Activated CD8-positive, alpha-beta memory T cell treated with anti-CD3 and anti-CD28 coated beads for 4 hours (primary cell): ENCODE measurements at regions not wholly inside any gene's neighbourhood (a gene's known extent, or its start where the extent isn't known, plus 50 kb on each side); places are given as distances from the start of the nearest gene placed in this dataset.
"Not testable (repeated sequence)": the region's sequence is repeated elsewhere in the genome, so short reads cannot be mapped to it uniquely, and the experiment has no call there.

Experiments
- DNase-seq, 2 donors: peaks; one replicate each; pipeline ENCODE4 v3.0.0-alpha.2; 2020; ENCODE audit warnings: low read depth in 2 of 2

DNA sequence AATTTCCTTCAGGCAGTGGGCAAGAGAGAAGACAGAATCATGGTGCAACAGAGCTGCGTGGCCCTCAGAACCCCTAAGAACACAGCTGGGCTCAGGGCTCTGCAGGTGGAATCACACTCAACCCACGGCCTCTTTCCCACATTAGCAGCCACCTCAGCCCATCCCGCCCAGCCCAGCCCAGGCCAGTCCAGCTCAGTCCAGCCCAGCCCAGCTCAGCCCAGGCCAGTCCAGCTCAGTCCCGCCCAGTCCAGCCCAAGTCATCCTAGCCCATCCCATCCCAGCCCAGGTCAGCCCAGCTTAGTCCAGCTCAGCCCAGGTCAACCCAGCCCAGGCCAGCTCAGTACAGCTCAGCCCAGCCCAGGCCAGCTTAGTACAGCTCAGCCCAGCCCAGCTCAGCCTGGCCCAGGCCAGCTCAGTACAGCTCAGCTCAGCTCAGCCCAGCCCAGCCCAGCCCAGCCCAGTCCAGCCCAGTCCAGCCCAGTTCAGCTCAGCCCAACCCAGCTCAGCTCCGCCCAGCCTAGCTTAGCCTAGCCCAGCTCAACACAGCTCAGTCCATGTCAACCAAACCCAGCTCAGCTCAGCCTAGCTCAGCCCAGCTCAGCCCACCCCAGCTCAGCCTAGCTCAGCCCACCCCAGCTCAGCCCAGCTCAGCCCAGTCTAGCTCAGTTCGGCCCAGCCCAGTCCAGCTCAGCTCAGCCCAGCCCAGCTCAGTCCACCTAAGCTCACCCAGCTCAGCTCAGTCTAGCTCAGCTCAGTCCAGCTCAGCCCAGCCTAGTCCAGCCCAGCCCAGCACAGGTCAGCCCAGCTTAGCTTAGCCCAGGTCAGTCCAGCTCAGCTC, 183.1 kb downstream of the TMEM121 start:
- no peak for DNase-seq

DNA sequence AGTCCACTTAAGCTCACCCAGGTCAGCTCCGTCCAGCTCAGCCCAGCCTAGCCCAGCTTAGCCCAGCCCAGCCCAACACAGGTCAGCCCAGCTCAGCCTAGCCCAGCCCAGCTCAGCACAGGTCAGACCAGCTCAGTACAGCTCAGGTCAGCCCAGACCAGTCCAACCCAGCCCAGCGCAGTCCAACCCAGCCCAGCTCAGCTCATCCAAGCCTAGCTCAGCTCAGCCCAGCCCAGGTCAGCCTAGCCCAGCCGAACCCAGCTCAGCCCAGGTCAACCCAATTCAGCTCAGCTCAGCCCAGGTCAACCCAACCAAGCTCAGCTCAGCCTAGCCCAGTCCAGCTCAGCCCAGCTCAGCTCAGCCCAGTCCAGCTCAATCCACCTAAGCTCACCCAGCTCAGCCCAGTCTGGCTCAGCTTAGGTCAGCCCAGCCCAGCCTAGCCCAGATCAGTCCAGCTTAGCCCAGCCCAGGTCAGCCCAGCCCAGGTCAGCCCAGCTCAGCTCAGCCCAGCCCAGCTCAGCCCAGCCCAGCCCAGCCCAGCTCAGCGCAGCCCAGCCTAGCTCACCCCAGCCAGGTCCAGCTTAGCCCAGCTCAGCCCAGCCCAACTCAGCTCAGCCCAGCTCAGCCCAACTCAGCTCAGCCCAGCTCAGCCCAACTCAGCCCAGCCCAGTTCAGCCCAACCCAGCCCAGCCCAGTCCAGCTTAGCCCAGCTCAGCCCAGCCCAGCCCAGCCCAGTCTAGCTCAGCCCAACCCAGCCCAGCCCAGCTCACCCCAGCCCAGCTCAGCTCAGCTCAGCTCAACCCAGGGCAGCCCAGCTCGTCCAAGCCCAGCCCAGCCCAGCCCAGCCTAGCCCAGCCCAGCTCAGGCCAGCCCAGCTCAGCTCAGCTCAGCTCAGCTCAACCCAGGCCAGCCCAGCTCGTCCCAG, 184.0 kb downstream of the TMEM121 start:
- DNase-seq, result no peak

DNA sequence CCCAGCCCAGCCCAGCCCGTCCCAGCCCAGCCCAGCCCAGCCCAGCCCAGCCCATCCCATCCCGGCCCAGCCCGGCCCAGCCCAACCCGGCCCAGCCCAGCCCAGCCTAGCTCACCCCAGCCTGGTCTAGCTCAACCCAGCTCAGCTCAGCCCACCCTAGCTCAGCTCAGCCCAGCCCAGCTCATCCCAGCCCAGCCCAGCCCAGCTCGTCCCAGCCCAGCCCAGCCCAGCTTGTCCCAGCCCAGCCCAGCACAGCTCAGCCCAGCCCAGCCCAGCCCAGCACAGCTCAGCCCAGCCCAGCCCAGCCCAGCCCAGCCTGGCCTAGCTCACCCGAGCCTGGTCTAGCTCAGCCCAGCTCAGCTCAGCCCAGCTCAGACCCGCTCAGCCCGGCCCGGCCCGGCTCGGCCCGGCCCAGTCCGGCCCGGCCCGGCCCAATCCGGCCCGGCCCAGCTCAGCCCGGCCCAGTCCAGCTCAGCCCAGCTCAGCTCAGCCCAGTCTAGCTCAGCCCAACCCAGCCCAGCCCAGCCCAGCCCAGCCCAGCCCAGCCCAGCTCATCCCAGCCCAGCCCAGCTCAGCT, 184.7 kb downstream of the TMEM121 start:
- DNase-seq, result no peak

DNA sequence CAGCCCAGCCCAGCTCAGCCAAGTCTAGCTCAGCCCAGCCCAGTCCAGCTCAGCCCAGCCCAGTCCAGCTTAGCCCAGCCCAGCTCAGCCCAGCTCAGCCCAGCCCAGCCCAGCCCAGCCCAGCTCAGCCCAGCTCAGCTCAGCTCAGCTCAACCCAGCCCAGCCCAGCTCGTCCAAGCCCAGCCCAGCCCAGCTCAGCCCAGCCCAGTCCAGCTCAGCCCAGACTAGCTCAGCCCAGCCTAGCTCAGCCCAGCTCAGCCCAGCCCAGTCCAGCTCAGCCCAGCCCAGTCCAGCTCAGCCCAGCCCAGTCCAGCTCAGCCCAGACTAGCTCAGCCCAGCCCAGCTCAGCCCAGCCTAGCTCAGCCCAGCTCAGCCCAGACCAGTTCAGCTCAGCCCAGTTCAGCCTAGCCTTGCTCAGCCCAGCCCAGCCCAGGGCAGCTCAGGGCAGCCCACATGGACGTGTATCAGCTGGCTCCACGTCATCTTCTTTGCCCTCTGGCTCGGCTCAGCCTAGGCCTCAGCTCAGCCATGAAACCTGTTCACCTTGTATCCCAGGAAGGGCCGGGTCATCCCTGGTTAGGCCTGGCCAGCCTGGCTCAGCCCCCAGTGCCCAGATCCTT, 185.6 kb downstream of the TMEM121 start:
- no peak for DNase-seq

DNA sequence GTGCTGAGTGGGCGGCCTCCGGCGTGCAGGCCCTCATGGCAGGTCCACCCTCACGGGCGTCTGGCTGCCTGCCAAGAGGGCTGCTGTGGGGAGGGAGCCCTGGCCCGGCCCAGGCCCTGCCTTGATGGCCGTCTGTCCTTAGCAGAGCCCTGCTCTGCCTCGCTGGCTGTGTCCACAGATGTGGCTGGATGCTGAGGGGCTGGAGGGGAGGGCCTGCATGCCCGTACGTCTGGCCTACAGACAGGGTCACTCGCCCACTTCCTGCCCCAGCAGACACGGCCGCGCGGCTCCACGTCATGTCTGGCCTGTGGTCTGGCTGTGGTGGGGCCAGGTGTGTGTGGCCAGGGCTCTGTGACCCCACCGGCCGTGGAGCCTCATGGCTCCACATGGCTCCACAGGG, 186.3 kb downstream of the TMEM121 start:
- not testable (repeated sequence) for DNase-seq

DNA sequence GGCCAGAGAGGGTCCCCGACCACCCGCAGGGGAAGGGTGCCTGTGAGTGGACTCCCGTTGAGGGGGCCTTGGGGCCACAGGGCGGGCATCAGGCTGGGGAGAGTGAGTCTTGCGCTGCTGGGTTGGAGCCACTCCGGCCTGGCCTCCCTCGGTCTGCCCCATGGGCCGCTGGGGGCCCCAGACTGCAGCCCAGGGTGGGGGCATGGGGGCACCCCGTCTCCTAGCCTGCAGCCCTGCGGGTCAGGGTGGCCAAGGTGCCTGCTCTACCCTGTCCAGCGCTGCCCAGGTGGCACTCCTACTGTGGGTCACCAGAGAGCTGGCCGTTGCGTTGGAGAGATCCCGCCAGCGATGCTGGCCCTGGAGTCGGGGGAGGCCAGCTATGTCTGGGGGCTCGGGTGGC, 186.8 kb downstream of the TMEM121 start:
- not testable (repeated sequence) for DNase-seq

DNA sequence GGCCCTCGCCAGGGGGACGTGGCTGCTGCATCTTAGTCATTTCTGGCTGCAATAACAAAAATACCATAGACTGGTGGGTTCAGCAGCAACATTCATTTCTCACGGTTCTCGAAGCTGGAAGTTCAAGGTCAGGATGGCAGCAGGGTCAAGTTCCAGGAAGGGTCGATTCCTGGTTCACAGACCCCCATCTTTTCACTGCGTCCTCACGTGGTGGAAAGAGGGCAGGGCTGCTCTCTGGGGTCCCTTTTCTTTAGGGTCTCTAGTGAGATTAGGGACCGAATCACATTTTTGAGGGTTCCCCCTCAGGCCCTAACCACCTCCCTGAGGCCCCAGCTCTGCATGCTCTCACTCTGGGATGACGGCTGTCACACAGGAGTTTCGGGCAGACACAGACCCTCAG, 187.5 kb downstream of the TMEM121 start:
- not testable (repeated sequence) for DNase-seq

DNA sequence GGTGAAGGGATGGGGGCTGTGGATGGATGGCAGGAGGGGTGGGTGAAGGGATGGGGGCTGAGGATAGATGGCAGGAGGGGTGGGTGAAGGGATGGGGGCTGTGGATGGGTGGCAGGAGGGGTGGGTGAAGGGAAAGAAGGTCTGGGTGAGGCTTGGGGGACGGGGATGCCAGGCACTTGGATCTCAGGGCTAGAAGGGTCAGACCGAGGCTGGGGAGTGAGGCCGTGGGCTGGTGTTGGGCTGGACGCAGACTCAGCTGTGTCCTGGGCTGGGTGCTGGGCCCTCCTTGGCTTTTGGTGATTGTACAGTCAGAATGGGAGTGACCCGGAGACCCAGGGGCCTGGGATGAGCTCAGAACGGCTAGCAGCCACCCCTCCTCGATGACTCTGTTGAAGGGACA, 192.4 kb downstream of the TMEM121 start:
- DNase-seq, result not testable (repeated sequence)

DNA sequence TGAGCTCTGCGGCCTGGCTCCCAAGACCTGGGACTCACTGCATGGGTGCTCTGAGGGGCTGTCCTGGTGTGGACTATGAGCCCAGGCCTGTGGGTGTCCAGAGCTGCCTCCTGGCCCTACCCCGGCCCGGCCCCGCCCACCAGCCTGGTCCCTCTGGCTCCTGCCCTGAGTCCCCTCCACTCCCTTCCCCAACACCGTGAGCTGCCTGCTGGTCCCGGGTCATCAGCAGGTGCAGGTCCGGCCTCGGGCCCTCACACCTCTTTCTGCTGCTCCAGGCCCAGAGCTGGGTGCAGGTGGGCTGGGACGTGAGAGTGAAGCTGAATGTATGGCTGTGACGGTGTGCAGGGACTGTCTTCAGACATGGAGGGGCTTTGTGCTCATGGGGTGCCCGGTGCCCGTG, 193.7 kb downstream of the TMEM121 start:
- not testable (repeated sequence) for DNase-seq

DNA sequence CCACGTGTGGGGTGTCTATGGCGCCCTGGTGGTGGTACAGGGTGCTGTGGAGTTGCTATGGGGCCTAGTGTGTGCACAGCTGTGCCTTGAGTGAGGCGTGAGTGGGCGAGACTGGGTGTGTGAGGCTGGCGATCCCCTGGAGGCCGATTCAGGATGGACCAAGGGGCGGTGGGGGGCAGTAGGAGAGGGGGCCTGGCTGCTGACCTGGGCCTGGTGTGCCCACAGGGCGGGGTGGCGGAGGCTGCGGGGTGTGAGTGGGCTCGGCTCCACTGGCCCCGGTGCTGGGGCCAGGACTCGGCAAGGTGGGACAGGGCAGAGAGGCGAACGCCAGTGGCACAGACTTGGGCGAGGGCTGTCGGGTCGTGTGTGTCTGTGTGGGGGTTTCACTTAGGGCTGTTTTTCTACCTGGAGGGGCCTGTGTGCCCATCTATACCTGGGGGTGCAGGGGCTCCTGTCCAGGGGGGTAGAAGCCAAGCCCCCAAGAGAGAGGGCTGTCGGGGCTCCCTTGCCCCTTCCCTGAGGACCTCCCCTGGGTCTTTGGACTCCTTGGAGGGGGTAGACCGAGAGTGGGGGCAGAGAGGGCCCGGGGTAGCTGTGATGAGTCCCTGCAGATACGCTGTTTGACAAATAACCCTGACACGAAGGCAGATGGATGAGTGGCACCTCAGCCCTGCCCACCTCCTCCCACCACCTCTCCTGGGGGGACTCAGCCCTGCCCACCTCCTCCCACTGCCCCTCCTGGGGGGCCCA, 194.6 kb downstream of the TMEM121 start:
- not testable (repeated sequence) for DNase-seq

DNA sequence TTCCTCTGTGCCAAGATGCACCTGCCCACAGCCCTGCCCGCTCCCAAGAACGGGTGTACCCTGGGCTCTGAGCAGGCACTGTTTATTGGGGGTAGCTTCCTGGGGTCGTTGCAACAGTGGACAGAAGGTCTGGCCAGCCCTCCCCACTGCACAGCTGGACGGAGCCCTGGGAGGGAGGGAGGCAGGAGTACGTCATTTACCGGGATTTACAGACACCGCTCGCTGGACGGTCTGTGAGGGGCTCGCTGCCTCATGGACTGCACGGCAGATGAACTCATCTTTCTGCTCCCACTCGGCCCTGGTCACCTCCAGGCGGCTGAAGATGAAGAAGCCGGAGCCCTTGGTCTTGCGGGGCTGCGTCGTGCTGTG, 195.2 kb downstream of the TMEM121 start:
- DNase-seq, result not testable (repeated sequence)

DNA sequence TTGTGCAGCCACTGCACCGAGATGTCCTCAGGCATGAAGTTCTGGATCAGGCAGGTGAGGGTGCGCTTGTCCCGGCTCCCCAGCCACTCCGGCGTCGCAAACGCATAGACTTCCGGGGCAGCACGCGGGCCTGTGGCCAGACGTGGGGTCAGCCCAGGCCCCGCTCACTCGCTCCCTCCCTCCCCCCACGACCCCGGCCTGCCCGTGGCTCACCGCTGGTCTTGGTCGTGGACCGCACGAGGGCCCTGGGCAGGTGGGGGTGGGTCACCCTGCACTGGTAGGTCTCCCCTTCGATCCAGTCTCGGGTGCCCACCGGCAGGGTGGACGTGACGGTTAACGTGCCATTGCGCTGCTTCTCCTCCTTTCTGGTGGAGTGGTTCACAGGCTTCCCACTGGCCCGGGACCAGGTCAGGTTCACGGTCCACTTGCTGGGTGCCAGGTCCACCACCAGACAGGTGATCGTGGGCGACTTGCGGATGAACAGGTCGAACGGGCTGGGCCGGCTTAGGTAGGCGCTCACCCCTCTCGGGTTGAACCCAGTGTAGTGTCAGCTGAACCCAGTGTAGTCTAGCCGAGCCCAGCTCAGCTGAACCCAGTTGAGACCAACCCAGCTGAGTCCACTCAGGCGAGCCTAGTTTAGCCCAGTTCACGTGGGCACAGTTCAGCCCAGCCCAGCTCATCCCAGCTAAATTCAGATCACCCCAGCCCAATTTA, 195.8 kb downstream of the TMEM121 start:
- DNase-seq, result not testable (repeated sequence)

DNA sequence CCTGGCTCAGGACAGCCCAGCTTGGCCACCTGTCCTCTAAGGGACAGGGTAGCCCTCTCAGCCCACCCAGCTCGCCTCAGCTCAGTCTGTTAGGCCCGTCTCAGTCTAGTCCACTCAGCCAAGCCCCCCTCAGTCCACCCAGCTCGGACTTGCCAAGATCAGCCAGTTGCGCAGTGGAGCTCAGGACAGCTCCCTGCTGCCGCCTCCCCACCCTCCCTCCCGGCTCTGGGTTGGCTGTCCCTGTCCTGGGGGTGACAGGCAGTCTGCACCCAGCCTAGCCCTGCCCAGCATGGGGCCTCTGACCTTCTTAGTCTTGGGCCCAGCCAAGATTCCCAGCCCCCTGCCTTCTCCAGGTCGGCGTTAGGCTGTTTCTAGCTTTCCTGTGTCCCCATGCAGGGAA, 196.9 kb downstream of the TMEM121 start:
- not testable (repeated sequence) for DNase-seq

DNA sequence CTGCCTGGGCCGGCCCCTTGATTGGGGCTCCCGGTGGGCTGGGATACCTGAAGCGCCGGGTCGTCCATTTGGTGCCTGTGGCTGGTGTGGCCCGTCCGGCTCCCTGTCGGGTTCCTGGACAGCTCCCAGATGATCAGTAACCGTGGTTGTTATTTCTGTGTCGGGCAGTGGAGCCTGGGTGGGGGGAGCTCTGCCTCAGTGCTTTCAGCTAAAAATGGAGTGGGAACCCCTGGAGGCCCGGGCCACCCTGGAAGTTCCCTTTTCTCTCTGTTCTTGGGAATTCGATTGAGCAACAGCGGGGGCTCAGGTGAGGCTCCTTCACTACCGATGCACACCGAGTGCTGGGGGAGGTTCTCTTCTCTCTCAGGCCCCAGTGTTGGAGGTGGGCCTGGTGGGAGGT, 197.4 kb downstream of the TMEM121 start:
- DNase-seq, result not testable (repeated sequence)

DNA sequence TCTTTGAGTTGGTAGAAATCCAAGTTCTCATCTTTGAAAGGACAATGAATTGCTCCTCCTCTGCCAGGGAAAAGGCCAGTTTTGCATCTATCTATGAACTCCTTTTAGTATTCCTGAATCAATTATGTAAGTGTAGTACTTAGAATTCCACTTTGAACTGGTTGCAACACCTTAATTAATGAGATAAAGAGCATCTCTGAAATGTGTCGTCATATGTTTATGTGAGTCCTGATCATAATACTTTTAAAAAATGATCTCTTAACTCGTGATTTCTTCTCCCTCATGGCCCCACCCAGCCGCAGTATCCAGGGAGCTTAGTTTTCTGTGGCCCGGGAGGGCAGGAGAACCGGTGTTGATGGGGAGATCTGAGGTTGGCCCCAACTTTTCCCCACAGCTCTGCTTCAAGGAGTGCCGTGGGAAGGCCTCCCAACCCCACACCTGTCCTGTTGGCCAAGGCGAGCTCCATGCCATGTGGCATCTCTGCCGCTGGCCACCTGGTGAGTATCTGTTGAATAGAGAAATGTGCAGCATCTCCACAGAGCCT, 203.5 kb downstream of the TMEM121 start:
- DNase-seq, result not testable (repeated sequence)

DNA sequence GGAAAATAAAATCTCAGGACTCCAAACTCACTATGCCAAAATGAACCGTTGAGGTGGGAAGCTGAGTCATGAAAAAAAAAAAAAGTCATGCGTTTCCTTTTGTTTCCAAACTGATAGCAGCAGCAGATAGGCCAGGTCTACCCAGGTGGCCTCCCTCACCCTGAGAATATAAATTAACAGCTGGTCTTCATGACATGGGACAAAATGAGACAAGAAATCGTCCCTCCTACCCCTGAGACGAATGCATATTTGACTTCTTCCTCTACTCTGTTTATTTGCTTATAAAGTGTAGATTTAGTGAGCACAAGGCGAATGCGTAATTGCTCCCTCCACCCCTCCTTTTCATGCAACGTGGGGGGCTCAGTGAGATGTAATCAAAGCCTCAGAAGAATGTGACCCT, 204.3 kb downstream of the TMEM121 start:
- DNase-seq, result not testable (repeated sequence)

DNA sequence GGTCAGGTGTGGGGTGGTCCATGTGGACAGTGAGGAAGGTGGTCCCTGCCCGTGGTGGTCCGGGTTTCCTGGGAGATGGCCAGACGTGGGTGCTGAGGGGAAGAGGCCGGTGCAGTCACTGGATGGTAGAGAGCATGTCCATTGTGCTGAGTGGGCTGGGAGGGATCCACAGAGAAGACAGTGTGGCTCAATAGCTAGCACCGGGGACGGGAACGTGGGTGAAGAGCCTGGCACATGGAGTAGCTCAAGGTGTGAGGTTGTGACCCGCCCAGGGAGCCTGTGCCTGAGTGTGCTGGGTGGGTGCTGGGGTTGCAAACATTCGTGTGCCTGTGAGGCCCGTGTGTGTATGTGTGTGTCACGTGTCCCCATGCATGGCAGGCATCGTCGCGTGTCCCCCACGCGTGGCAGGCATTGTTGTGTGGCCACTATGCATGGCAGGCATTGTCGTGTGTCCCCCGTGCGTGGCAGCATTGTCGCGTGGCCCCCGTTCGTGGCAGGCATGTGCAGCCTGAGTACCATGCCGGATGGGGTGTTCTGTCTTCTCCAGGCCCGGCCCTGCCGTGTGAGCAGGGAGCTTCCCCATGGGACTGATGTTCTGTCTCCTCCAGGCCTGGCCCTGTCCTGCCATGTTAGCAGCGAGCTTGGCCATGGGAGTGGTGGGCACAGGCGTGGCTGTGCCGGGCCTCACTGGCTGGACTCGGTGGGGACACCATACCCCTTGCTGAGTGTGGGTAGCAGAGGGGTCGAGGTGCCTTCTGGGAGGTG, 205.0 kb downstream of the TMEM121 start:
- not testable (repeated sequence) for DNase-seq

DNA sequence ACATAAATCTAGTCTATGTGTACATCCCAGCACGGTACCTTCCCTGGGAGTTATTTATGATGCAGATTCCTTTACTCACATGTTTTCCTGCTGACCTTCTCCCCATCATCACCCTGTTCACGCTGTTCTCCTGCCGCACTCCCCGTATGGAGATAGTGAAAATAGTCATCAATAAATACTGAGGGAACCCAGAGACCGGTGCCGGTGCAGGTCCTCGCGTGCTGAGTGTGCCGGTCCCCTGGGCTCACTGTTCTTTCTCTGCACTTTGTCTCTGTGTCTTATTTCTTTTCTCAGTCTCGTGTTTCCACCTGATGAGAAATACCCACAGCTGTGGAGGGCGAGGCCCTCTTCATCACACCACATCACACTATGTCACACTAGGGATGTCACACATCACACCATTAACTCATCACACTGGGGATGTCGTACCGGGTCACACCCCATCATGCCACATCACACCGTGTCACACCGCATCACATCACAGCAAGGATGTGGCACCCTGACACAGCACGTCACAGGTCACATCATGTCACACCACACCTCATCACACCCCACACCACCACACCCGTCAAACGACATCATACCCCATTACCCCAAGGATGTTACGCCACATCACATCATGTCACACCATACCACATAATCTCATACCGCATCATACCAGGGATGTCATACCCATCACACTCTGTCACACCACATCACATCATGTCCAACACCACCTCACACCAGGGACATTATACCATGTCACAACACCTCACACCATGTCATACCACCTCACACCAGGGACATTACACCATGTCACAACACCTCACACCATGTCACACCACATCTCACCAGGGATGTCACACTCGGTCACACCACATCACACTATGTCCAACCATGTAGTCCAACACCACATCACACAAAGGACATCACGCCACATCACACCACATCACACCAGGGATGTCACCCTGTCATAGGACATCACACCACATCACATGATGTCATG, 207.0 kb downstream of the TMEM121 start:
- DNase-seq, result no peak
